ENCODE measurements at regions not wholly inside any gene's neighbourhood (a gene's known extent, or its start where the extent isn't known, plus 50 kb on each side); places are given as distances from the start of the nearest gene placed in this dataset.

DNA sequence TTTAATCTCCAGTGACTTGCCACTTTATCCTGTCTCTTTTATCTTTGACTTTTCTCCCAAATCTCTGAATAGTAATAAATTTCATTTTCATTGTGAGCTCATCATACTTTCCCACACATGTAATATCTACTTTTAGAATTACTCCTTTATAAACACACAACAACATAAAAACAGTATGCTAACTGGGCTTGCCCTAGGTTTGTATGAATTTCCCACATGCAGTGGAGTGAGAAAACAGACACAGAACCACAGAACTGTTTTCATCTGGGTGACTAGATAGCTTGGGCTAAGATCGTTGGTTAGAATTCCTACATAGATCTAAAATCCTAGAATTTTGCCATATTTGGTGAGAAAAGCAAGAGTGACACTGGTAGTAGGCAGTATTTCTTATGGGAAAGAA is 409.5 kb downstream of the SPRY1 start:
- Mint-ChIP-seq H3K4me1 (no peaks in the 10 kb centered on the region), H3K9me3 (ENCODE audit: insufficient read depth) (no peaks in the 10 kb centered on the region), H3K27ac (no peak overlapping the region), H3K27me3 (no peaks in the 10 kb centered on the region), H3K4me3 (no peak overlapping the region)
- H2AFZ ChIP-seq (ENCODE audit: insufficient read depth, low read depth, low read length, poor library complexity, severe bottlenecking), result no peak overlapping the region
- H3K36me3 ChIP-seq (replicated peaks in 1 of 2; ENCODE audit: control extremely low read depth in 1 of 2, control insufficient read depth in 1 of 2, extremely low read depth in 1 of 2, insufficient read depth in 2 of 2, low read length in 1 of 2), result no peaks in the 10 kb centered on the region
- ChIA-PET POLR2A (no interaction called here), CTCF (no interaction called here)
- intact Hi-C loops (cut with micrococcal nuclease), result no loop called here
- H3K27me3 ChIP-seq (replicated peaks in 1 of 4; ENCODE audit: control extremely low read depth in 1 of 4, control insufficient read depth in 3 of 4, insufficient read depth in 4 of 4, low read length in 3 of 4), result no peaks in the 10 kb centered on the region
- no peak overlapping the region for H3K27ac ChIP-seq (ENCODE audit: low read length in 2 of 2)
- H4K20me1 ChIP-seq (ENCODE audit: control insufficient read depth, insufficient read depth, low read length, poor library complexity, severe bottlenecking), result no peaks in the 10 kb centered on the region
- no peak for TF ChIP-seq EZH2 (IDR thresholded peaks at IDR 0.05; ENCODE audit: borderline replicate concordance, insufficient read depth, low read depth, low read length, poor library complexity, severe bottlenecking)
- TF ChIP-seq, protein P1, sequence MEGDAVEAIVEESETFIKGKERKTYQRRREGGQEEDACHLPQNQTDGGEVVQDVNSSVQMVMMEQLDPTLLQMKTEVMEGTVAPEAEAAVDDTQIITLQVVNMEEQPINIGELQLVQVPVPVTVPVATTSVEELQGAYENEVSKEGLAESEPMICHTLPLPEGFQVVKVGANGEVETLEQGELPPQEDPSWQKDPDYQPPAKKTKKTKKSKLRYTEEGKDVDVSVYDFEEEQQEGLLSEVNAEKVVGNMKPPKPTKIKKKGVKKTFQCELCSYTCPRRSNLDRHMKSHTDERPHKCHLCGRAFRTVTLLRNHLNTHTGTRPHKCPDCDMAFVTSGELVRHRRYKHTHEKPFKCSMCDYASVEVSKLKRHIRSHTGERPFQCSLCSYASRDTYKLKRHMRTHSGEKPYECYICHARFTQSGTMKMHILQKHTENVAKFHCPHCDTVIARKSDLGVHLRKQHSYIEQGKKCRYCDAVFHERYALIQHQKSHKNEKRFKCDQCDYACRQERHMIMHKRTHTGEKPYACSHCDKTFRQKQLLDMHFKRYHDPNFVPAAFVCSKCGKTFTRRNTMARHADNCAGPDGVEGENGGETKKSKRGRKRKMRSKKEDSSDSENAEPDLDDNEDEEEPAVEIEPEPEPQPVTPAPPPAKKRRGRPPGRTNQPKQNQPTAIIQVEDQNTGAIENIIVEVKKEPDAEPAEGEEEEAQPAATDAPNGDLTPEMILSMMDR (IDR thresholded peaks at IDR 0.05), result no peak
- no peak overlapping the region for H3K9ac ChIP-seq (ENCODE audit: low read length)
- ATAC-seq (ENCODE audit: low read depth), result no peak
- no peaks in the 10 kb centered on the region for H3K9me3 ChIP-seq (ENCODE audit: control extremely low read depth in 1 of 3, control insufficient read depth in 2 of 3, insufficient read depth in 1 of 3, low read length in 2 of 3)
- no CpG with 5 or more reads among the region's 1 CpG for WGBS (ENCODE audit: insufficient coverage)
- no peak overlapping the region for H3K4me3 ChIP-seq (ENCODE audit: control extremely low read depth in 1 of 5, extremely low read depth in 1 of 5, insufficient read depth in 1 of 5, low read depth in 2 of 5, low read length in 4 of 5)
- H3K79me2 ChIP-seq (ENCODE audit: control insufficient read depth, insufficient read depth, low read length), result no peaks in the 10 kb centered on the region
- DNase-seq, result no peak
- H3K4me1 ChIP-seq (ENCODE audit: control insufficient read depth in 2 of 2, insufficient read depth in 2 of 2, low read length in 2 of 2), result peaks cover 0 to under 1% of the 10 kb centered on the region in 2 donors
- H3K4me2 ChIP-seq (replicated peaks; ENCODE audit: low read depth, low read length, poor library complexity, severe bottlenecking), result no peak overlapping the region

- Histone ChIP-seq H4K20me1 (ENCODE audit: control insufficient read depth, insufficient read depth, low read length, poor library complexity, severe bottlenecking) (no peaks in the 10 kb centered on the region), H3K36me3 (replicated peaks in 1 of 2; ENCODE audit: control extremely low read depth in 1 of 2, control insufficient read depth in 1 of 2, extremely low read depth in 1 of 2, insufficient read depth in 2 of 2, low read length in 1 of 2) (no peaks in the 10 kb centered on the region), H2AFZ (ENCODE audit: insufficient read depth, low read depth, low read length, poor library complexity, severe bottlenecking) (no peak overlapping the region), H3K4me1 (ENCODE audit: control insufficient read depth in 2 of 2, insufficient read depth in 2 of 2, low read length in 2 of 2) (peaks cover 5 to 10% of the 10 kb centered on the region in 2 donors), H3K4me3 (ENCODE audit: control extremely low read depth in 1 of 5, extremely low read depth in 1 of 5, insufficient read depth in 1 of 5, low read depth in 2 of 5, low read length in 4 of 5) (no peak overlapping the region), H3K4me2 (replicated peaks; ENCODE audit: low read depth, low read length, poor library complexity, severe bottlenecking) (no peak overlapping the region), H3K79me2 (ENCODE audit: control insufficient read depth, insufficient read depth, low read length) (no peaks in the 10 kb centered on the region), H3K27me3 (replicated peaks in 1 of 4; ENCODE audit: control extremely low read depth in 1 of 4, control insufficient read depth in 3 of 4, insufficient read depth in 4 of 4, low read length in 3 of 4) (no peaks in the 10 kb centered on the region), H3K9ac (ENCODE audit: low read length) (no peak overlapping the region), H3K9me3 (ENCODE audit: control extremely low read depth in 1 of 3, control insufficient read depth in 2 of 3, insufficient read depth in 1 of 3, low read length in 2 of 3) (no peaks in the 10 kb centered on the region), H3K27ac (ENCODE audit: low read length in 2 of 2) (no peak overlapping the region)
- ChIA-PET CTCF (no interaction called here), POLR2A (no interaction called here)
- WGBS (ENCODE audit: insufficient coverage), result 91% methylated on average over 4 of the region's 5 CpGs
- H3K4me3 Mint-ChIP-seq, result no peak overlapping the region
- TF ChIP-seq EZH2 (IDR thresholded peaks at IDR 0.05; ENCODE audit: borderline replicate concordance, insufficient read depth, low read depth, low read length, poor library complexity, severe bottlenecking), result no peak
- TF ChIP-seq, protein P1 (IDR thresholded peaks at IDR 0.05), result no peak
- intact Hi-C loops (cut with micrococcal nuclease), result no loop called here
- no peaks in the 10 kb centered on the region for H3K27me3 Mint-ChIP-seq
- no peak for ATAC-seq (ENCODE audit: low read depth)
- no peaks in the 10 kb centered on the region for H3K9me3 Mint-ChIP-seq (ENCODE audit: insufficient read depth)
- H3K4me1 Mint-ChIP-seq, result peaks cover 6% of the 10 kb centered on the region
- DNase-seq, result no peak
- no peak overlapping the region for H3K27ac Mint-ChIP-seq
These were observed 410.6 kb downstream of the SPRY1 start for GRCh38 chr4:123807187-123807586.

Data from B cell (primary cell).